ENCODE measurements at regions not wholly inside any gene's neighbourhood (a gene's known extent, or its start where the extent isn't known, plus 50 kb on each side); places are given as distances from the start of the nearest gene placed in this dataset.

- no peak for DNase-seq (ENCODE audit: low read depth)
Observed at GRCh38 chr18:41227993-41228392, 727.0 kb upstream of the PIK3C3 start.

GRCh38 chr18:41226911-41227310, 728.1 kb upstream of the PIK3C3 start:
- no peak for DNase-seq (ENCODE audit: low read depth)

- no peak for DNase-seq (ENCODE audit: low read depth)
Observed at GRCh38 chr18:41226186-41226585, 728.8 kb upstream of the PIK3C3 start.

GRCh38 chr18:41216341-41217003, 738.6 kb upstream of the PIK3C3 start:
- no peak for DNase-seq (ENCODE audit: low read depth)

GRCh38 chr18:41207706-41208105, 747.3 kb upstream of the PIK3C3 start:
- no peak for DNase-seq (ENCODE audit: low read depth)

GRCh38 chr18:41206341-41206830, 748.6 kb upstream of the PIK3C3 start:
- DNase-seq (ENCODE audit: low read depth), result no peak

GRCh38 chr18:41199212-41199611, 755.8 kb upstream of the PIK3C3 start:
- DNase-seq (ENCODE audit: low read depth), result no peak

- DNase-seq (ENCODE audit: low read depth), result no peak
Observed at GRCh38 chr18:41197967-41198366, 757.1 kb upstream of the PIK3C3 start.

- DNase-seq (ENCODE audit: low read depth), result no peak
Observed at GRCh38 chr18:41170346-41170745, 784.7 kb upstream of the PIK3C3 start.

- DNase-seq (ENCODE audit: low read depth), result no peak
Observed at GRCh38 chr18:41165625-41166024, 789.4 kb upstream of the PIK3C3 start.

- no peak for DNase-seq (ENCODE audit: low read depth)
Observed at GRCh38 chr18:41162781-41163180, 792.3 kb upstream of the PIK3C3 start.

- DNase-seq (ENCODE audit: low read depth), result no peak
Observed at GRCh38 chr18:41162191-41162590, 792.8 kb upstream of the PIK3C3 start.

GRCh38 chr18:41155910-41156851, 798.9 kb upstream of the PIK3C3 start:
- no peak for DNase-seq (ENCODE audit: low read depth)

GRCh38 chr18:41155025-41155424, 800.0 kb upstream of the PIK3C3 start:
- no peak for DNase-seq (ENCODE audit: low read depth)

GRCh38 chr18:41153871-41154270, 801.2 kb upstream of the PIK3C3 start:
- no peak for DNase-seq (ENCODE audit: low read depth)

- no peak for DNase-seq (ENCODE audit: low read depth)
Observed at GRCh38 chr18:41150316-41150715, 804.7 kb upstream of the PIK3C3 start.

- DNase-seq (ENCODE audit: low read depth), result no peak
Observed at GRCh38 chr18:41146301-41146700, 808.7 kb upstream of the PIK3C3 start.

- no peak for DNase-seq (ENCODE audit: low read depth)
Observed at GRCh38 chr18:41145516-41145915, 809.5 kb upstream of the PIK3C3 start.

GRCh38 chr18:41144441-41144840, 810.6 kb upstream of the PIK3C3 start:
- no peak for DNase-seq (ENCODE audit: low read depth)

GRCh38 chr18:41140506-41140905, 814.5 kb upstream of the PIK3C3 start:
- DNase-seq (ENCODE audit: low read depth), result no peak

GRCh38 chr18:41135146-41135545, 819.9 kb upstream of the PIK3C3 start:
- no peak for DNase-seq (ENCODE audit: low read depth)

- DNase-seq (ENCODE audit: low read depth), result no peak
Observed at GRCh38 chr18:41134426-41134825, 820.6 kb upstream of the PIK3C3 start.

- DNase-seq (ENCODE audit: low read depth), result no peak
Observed at GRCh38 chr18:41131050-41131449, 824.0 kb upstream of the PIK3C3 start.
